Progenitor cell of endocrine pancreas (in vitro differentiated cells): ENCODE measurements at regions not wholly inside any gene's neighbourhood (a gene's known extent, or its start where the extent isn't known, plus 50 kb on each side); places are given as distances from the start of the nearest gene placed in this dataset.

Experiments
- DNase-seq: peaks from one replicate; pipeline ENCODE4 v3.0.0; 2021; ENCODE audit warnings: low spot score; ENCODE audit not compliant: unreplicated experiment
- H3K27ac Mint-ChIP-seq: 2 replicates; pipeline ENCODE4 v1.8.0; 2021; ENCODE audit warnings: mild to moderate bottlenecking, moderate library complexity, mixed read lengths
- H3K27me3 Mint-ChIP-seq: 2 replicates; pipeline ENCODE4 v1.8.0; 2021; ENCODE audit warnings: mixed read lengths
- H3K36me3 Mint-ChIP-seq: 2 replicates; pipeline ENCODE4 v1.8.0; 2022; ENCODE audit warnings: mixed read lengths; ENCODE audit not compliant: insufficient read depth
- H3K4me1 Mint-ChIP-seq: 2 replicates; pipeline ENCODE4 v1.8.0; 2021; ENCODE audit warnings: low read depth, mixed read lengths
- H3K4me3 Mint-ChIP-seq: 2 replicates; pipeline ENCODE4 v1.8.0; 2021; ENCODE audit warnings: low read depth, mild to moderate bottlenecking, moderate library complexity, mixed read lengths
- H3K9me3 Mint-ChIP-seq: 2 replicates; pipeline ENCODE4 v1.8.0; 2021; ENCODE audit warnings: low read depth, mixed read lengths
- TF ChIP-seq, protein P1 (sequence below): fragments of 200-600 bp; sonication (generic); IDR thresholded peaks from one replicate; pipeline ENCODE4 v1.5.0; 2021; ENCODE audit warnings: antibody characterized with exemption, mild to moderate bottlenecking; ENCODE audit not compliant: unreplicated experiment

DNA sequence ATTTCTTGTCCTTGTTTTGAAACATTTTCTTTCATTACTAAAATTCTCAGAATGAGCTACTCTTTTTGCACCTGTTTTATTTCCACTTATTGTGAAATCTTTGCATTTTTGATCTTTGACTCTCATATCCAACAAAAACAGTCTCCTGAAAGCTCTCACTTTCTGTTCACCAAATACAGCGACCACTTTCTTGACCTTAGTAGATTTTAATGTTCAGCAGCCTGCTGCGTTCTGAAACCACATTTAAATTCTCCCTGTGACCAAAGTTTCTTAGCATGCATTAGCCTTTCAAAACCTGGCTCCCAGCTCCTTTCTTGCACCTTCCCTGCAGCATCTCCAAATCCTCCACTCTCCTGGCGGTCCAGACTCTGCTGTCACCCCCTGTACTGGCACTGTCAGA is 404.4 kb upstream of the PDE3A start:
- peaks cover 5% of the 10 kb centered on the region for H3K36me3 Mint-ChIP-seq
- H3K4me1 Mint-ChIP-seq: peaks cover 18% of the 10 kb centered on the region
- DNase-seq: no peak
- H3K27me3 Mint-ChIP-seq: no peaks in the 10 kb centered on the region
- H3K9me3 Mint-ChIP-seq: peaks cover 8% of the 10 kb centered on the region
- no peak overlapping the region for H3K27ac Mint-ChIP-seq
- no peak overlapping the region for H3K4me3 Mint-ChIP-seq
- TF ChIP-seq, protein P1, sequence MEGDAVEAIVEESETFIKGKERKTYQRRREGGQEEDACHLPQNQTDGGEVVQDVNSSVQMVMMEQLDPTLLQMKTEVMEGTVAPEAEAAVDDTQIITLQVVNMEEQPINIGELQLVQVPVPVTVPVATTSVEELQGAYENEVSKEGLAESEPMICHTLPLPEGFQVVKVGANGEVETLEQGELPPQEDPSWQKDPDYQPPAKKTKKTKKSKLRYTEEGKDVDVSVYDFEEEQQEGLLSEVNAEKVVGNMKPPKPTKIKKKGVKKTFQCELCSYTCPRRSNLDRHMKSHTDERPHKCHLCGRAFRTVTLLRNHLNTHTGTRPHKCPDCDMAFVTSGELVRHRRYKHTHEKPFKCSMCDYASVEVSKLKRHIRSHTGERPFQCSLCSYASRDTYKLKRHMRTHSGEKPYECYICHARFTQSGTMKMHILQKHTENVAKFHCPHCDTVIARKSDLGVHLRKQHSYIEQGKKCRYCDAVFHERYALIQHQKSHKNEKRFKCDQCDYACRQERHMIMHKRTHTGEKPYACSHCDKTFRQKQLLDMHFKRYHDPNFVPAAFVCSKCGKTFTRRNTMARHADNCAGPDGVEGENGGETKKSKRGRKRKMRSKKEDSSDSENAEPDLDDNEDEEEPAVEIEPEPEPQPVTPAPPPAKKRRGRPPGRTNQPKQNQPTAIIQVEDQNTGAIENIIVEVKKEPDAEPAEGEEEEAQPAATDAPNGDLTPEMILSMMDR: no peak

- TF ChIP-seq, protein P1: no peak
- Mint-ChIP-seq H3K4me1 (peaks cover 21% of the 10 kb centered on the region), H3K27ac (no peak overlapping the region), H3K27me3 (no peaks in the 10 kb centered on the region), H3K4me3 (no peak overlapping the region), H3K9me3 (peaks cover 8% of the 10 kb centered on the region), H3K36me3 (peaks cover 5% of the 10 kb centered on the region)
- no peak for DNase-seq
Observed at GRCh38 chr12:19964549-19964948, 403.8 kb upstream of the PDE3A start.

- Mint-ChIP-seq H3K27me3 (no peaks in the 10 kb centered on the region), H3K36me3 (peaks cover 4% of the 10 kb centered on the region), H3K27ac (no peak overlapping the region), H3K4me3 (no peak overlapping the region), H3K4me1 (peaks cover 28% of the 10 kb centered on the region), H3K9me3 (peaks cover 4% of the 10 kb centered on the region)
- DNase-seq: no peak
- TF ChIP-seq, protein P1: no peak
Observed at GRCh38 chr12:19965196-19966038, 402.9 kb upstream of the PDE3A start.

DNA sequence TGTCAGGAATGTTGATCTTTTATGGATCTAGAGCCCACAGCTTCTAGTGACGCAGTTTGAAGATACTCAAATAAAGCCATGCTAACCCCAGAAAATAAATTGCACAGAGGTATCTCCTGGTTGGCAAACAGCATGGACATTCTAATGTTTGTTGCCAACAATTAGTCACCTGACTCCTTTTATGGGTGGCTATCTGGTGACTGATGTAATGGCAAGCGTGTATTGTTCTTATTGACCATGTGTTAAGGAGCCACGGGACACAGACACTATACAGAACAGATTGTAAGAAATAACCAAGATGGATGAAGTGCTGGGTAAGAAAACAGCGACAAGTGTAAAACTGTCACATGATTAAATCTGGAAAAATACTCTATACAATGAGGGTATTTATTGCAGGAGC is 401.3 kb upstream of the PDE3A start:
- Mint-ChIP-seq H3K4me3 (no peak overlapping the region), H3K9me3 (no peaks in the 10 kb centered on the region), H3K27ac (peak overlapping the region; percentile 92), H3K4me1 (peaks cover 41% of the 10 kb centered on the region), H3K27me3 (no peaks in the 10 kb centered on the region), H3K36me3 (no peaks in the 10 kb centered on the region)
- TF ChIP-seq, protein P1: no peak
- no peak for DNase-seq

GRCh38 chr12:19967431-19967830 is 400.9 kb upstream of the PDE3A start:
- TF ChIP-seq, protein P1: no peak
- H3K27me3 Mint-ChIP-seq: no peaks in the 10 kb centered on the region
- peak overlapping the region; percentile 92 for H3K27ac Mint-ChIP-seq
- peaks cover 45% of the 10 kb centered on the region for H3K4me1 Mint-ChIP-seq
- DNase-seq: no peak
- no peaks in the 10 kb centered on the region for H3K36me3 Mint-ChIP-seq
- H3K9me3 Mint-ChIP-seq: no peaks in the 10 kb centered on the region
- peak overlapping the region; percentile 12 for H3K4me3 Mint-ChIP-seq
